IMR-90 (cell line): ENCODE measurements at regions not wholly inside any gene's neighbourhood (a gene's known extent, or its start where the extent isn't known, plus 50 kb on each side); places are given as distances from the start of the nearest gene placed in this dataset.

Experiments used
- ATAC-seq: fragments of 200-7000 bp; cut with Tn5 transposase; 2 replicates; pipeline ENCODE4 v1.9.1; 2020; ENCODE audit warnings: low read depth, mild to moderate bottlenecking, moderate library complexity
- BruUV-seq: library from RNA; stranded (reverse); fragments of 400-500 nt; replicated peaks from 2 replicates; lab custom pipeline; 2021; lab: Mats Ljungman, UMichigan
- CTCF ChIA-PET: fragments of 300-600 bp; formaldehyde crosslinking; extraction: SDS; loops from one replicate; lab custom pipeline; 2021; ENCODE audit warnings: antibody characterized with exemption; lab: Yijun Ruan, JAX
- POLR2A ChIA-PET: fragments of 300-600 bp; sonication (Branson Sonifier 250); formaldehyde crosslinking; loops from one replicate; lab custom pipeline; 2022; ENCODE audit warnings: antibody characterized with exemption; ENCODE audit not compliant: unreplicated experiment; lab: Charles Lee
- DNase-seq: peaks from one replicate; pipeline ENCODE4 v3.0.0; 2013
- H2AFZ ChIP-seq: replicated peaks from 2 replicates; pipeline ENCODE3; 2013; ENCODE audit warnings: low read length, mild to moderate bottlenecking; ENCODE audit not compliant: poor library complexity
- H2AK5ac ChIP-seq: 2 replicates; pipeline ENCODE4 v1.6.1; 2013; ENCODE audit warnings: low read depth, low read length, inconsistent platforms
- H2AK9ac ChIP-seq: replicated peaks from 2 replicates; pipeline ENCODE3; 2013; ENCODE audit warnings: mild to moderate bottlenecking, low read depth, low read length, moderate library complexity; ENCODE audit not compliant: poor library complexity
- H2BK120ac ChIP-seq: 2 replicates; pipeline ENCODE4 v1.6.1; 2013; ENCODE audit warnings: low read depth, low read length, inconsistent platforms
- H2BK15ac ChIP-seq: 3 replicates; pipeline ENCODE4 v1.6.1; 2013; ENCODE audit warnings: low read depth, low read length, inconsistent platforms
- H2BK20ac ChIP-seq: 2 replicates; pipeline ENCODE4 v1.6.1; 2013; ENCODE audit warnings: low read depth, mild to moderate bottlenecking, inconsistent platforms, low read length, moderate library complexity
- H2BK5ac ChIP-seq: 2 replicates; pipeline ENCODE4 v1.6.1; 2013; ENCODE audit warnings: mild to moderate bottlenecking, low read depth, low read length, inconsistent platforms; ENCODE audit not compliant: poor library complexity, severe bottlenecking
- H3K14ac ChIP-seq: replicated peaks from 2 replicates; pipeline ENCODE4 v1.6.1; 2013; ENCODE audit warnings: low read depth, low read length, inconsistent platforms
- H3K18ac ChIP-seq: 2 replicates; pipeline ENCODE4 v1.6.1; 2013; ENCODE audit warnings: low read depth, low read length, control low read depth
- H3K23ac ChIP-seq: 2 replicates; pipeline ENCODE4 v1.6.1; 2013; ENCODE audit warnings: low read depth, low read length, inconsistent platforms
- H3K27ac ChIP-seq: 2 replicates; pipeline ENCODE4 v1.5.1; 2013; ENCODE audit warnings: mild to moderate bottlenecking, control low read depth, low read length; ENCODE audit not compliant: insufficient read depth
- H3K27me3 ChIP-seq: 2 replicates; pipeline ENCODE4 v1.6.1; 2013; ENCODE audit warnings: low read length; ENCODE audit not compliant: control insufficient read depth, insufficient read depth
- H3K36me3 ChIP-seq: 2 replicates; pipeline ENCODE4 v1.6.1; 2013; ENCODE audit warnings: low read length, mixed read lengths; ENCODE audit not compliant: control insufficient read depth, insufficient read depth
- H3K4ac ChIP-seq: 2 replicates; pipeline ENCODE4 v1.6.1; 2013; ENCODE audit warnings: low read depth, low read length, inconsistent platforms
- H3K4me1 ChIP-seq: 2 replicates; pipeline ENCODE4 v1.6.1; 2013; ENCODE audit warnings: low read length, mixed read lengths; ENCODE audit not compliant: control insufficient read depth, insufficient read depth
- H3K4me2 ChIP-seq: 2 replicates; pipeline ENCODE4 v1.6.1; 2013; ENCODE audit warnings: low read depth, mild to moderate bottlenecking, control low read depth, low read length, moderate library complexity
- H3K4me3 ChIP-seq: 2 replicates; pipeline ENCODE4 v1.5.1; 2013; ENCODE audit warnings: low read depth, mild to moderate bottlenecking, control low read depth, low read length, moderate library complexity; ENCODE audit not compliant: insufficient read depth
- H3K56ac ChIP-seq: 2 replicates; pipeline ENCODE4 v1.6.1; 2013; ENCODE audit warnings: low read length, inconsistent platforms; ENCODE audit not compliant: insufficient read depth; ENCODE audit errors: extremely low read depth
- H3K79me1 ChIP-seq, 2 experiments: 2 replicates each; pipeline ENCODE4 v1.6.1; 2013; ENCODE audit warnings: low read length in 2 of 2, inconsistent platforms in 1 of 2, low read depth in 1 of 2
- H3K9ac ChIP-seq: 2 replicates; pipeline ENCODE4 v1.6.1; 2013; ENCODE audit warnings: low read depth, low read length, control low read depth
- H3K9me1 ChIP-seq: 2 replicates; pipeline ENCODE4 v1.6.1; 2013; ENCODE audit warnings: low read length, inconsistent platforms; ENCODE audit not compliant: insufficient read depth
- H3K9me3 ChIP-seq: 2 replicates; pipeline ENCODE4 v1.6.1; 2013; ENCODE audit warnings: low read length; ENCODE audit not compliant: control insufficient read depth, insufficient read depth
- H4K20me1 ChIP-seq: 2 replicates; pipeline ENCODE4 v1.6.1; 2013; ENCODE audit warnings: low read length, inconsistent platforms; ENCODE audit not compliant: insufficient read depth
- H4K5ac ChIP-seq: 2 replicates; pipeline ENCODE4 v1.6.1; 2013; ENCODE audit warnings: mild to moderate bottlenecking, low read depth, low read length, control low read depth
- H4K8ac ChIP-seq, 2 experiments: 2 replicates each; pipeline ENCODE4 v1.6.1; 2013; ENCODE audit warnings: low read depth in 2 of 2, low read length in 2 of 2, control low read depth in 1 of 2, inconsistent platforms in 1 of 2
- H4K91ac ChIP-seq: 2 replicates; pipeline ENCODE4 v1.6.1; 2013; ENCODE audit warnings: low read depth, low read length, inconsistent platforms; ENCODE audit not compliant: insufficient read depth
- BHLHE40 ChIP-seq: fragments of 150-350 bp; IDR thresholded peaks from 2 replicates; pipeline ENCODE4 v1.6.1; 2016; ENCODE audit warnings: mild to moderate bottlenecking, low read depth, low read length
- CEBPB ChIP-seq: IDR thresholded peaks from 2 replicates; pipeline ENCODE4 v1.6.1; 2012; ENCODE audit warnings: low read depth, low read length, improper control_type of control experiment
- CHD1 ChIP-seq: IDR thresholded peaks from 2 replicates; pipeline ENCODE4 v1.6.1; 2012; ENCODE audit warnings: low read depth, low read length, improper control_type of control experiment
- CTCF ChIP-seq: conservative IDR thresholded peaks from 2 replicates; pipeline ENCODE4 v1.5.1; 2012; ENCODE audit warnings: mild to moderate bottlenecking, low read depth, low read length, improper control_type of control experiment
- FOS ChIP-seq: fragments of 150-350 bp; IDR thresholded peaks from 2 replicates; pipeline ENCODE4 v1.6.1; 2016; ENCODE audit warnings: low read depth, low read length
- MAFK ChIP-seq: IDR thresholded peaks from 2 replicates; pipeline ENCODE4 v1.6.1; 2012; ENCODE audit warnings: low read depth, low read length, improper control_type of control experiment
- MAZ ChIP-seq: IDR thresholded peaks from 2 replicates; pipeline ENCODE4 v1.6.1; 2012; ENCODE audit warnings: low read depth, mild to moderate bottlenecking, low read length, improper control_type of control experiment, moderate library complexity, borderline replicate concordance
- MXI1 ChIP-seq: IDR thresholded peaks from 2 replicates; pipeline ENCODE4 v1.6.1; 2012; ENCODE audit warnings: low read depth, mild to moderate bottlenecking, low read length, moderate library complexity, borderline replicate concordance
- NFE2L2 ChIP-seq: fragments of 150-350 bp; IDR thresholded peaks from 2 replicates; pipeline ENCODE4 v1.6.1; 2016; ENCODE audit warnings: low read depth, mild to moderate bottlenecking, low read length
- POLR2A ChIP-seq: IDR thresholded peaks from 2 replicates; pipeline ENCODE4 v1.6.1; 2012; ENCODE audit warnings: mild to moderate bottlenecking, low read depth, low read length
- RAD21 ChIP-seq: IDR thresholded peaks from 2 replicates; pipeline ENCODE4 v1.6.1; 2012; ENCODE audit warnings: low read length, improper control_type of control experiment
- RCOR1 ChIP-seq: IDR thresholded peaks from 2 replicates; pipeline ENCODE4 v1.6.1; 2012; ENCODE audit warnings: mild to moderate bottlenecking, low read length, improper control_type of control experiment; ENCODE audit not compliant: insufficient replicate concordance
- RFX5 ChIP-seq: IDR thresholded peaks from 2 replicates; pipeline ENCODE4 v1.8.0; 2012; ENCODE audit warnings: low read depth, mild to moderate bottlenecking, low read length, moderate library complexity
- SMC3 ChIP-seq: fragments of 150-350 bp; IDR thresholded peaks from 2 replicates; pipeline ENCODE4 v1.6.1; 2016; ENCODE audit warnings: low read depth, mild to moderate bottlenecking, antibody characterized with exemption, low read length, moderate library complexity
- USF2 ChIP-seq: fragments of 150-350 bp; IDR thresholded peaks from 2 replicates; pipeline ENCODE4 v1.6.1; 2017; ENCODE audit warnings: mild to moderate bottlenecking, antibody characterized with exemption, low read length, low read depth
- WGBS, 2 experiments: methylation state at CpG; one replicate each; pipeline versions ENCODE4 v1.1.5 to v1.1.7; 2013; ENCODE audit warnings: missing lambda C conversion rate in 2 of 2; ENCODE audit not compliant: insufficient read length in 1 of 2; ENCODE audit errors: extremely low coverage in 2 of 2; 5-methylcytosine and 5-hydroxymethylcytosine counted together
- dilution Hi-C: fragments of 300-500 bp; cut with HindIII; formaldehyde crosslinking; loops from one replicate; pipeline ENCODE4 v1.14.3; 2018; ENCODE audit warnings: low sequenced_read_pairs; ENCODE audit not compliant: unreplicated experiment
- in situ Hi-C: fragments of 300-500 bp; cut with MboI; formaldehyde crosslinking; loops from 3 replicates; pipeline ENCODE4 v1.14.3; 2019; ENCODE audit warnings: low sequenced_read_pairs, inconsistent platforms, mixed read lengths
- intact Hi-C: fragments of 100-400 bp; cut with micrococcal nuclease; formaldehyde crosslinking; loops from 2 replicates; pipeline ENCODE4 v1.10.0; 2022
- TF ChIP-seq, protein P1 (sequence below): fragments of 150-350 bp; IDR thresholded peaks from 2 replicates; pipeline ENCODE4 v1.6.1; 2016; ENCODE audit warnings: low read depth, mild to moderate bottlenecking, low read length, moderate library complexity, borderline replicate concordance

- DNase-seq (no peak), ATAC-seq (no peak)
- Histone ChIP-seq H4K5ac (no peak overlapping the region), H3K9me1 (no peaks in the 10 kb centered on the region), H3K27me3 (no peaks in the 10 kb centered on the region), H2BK120ac (no peak overlapping the region), H3K9ac (no peak overlapping the region), H2BK15ac (no peak overlapping the region), H3K36me3 (no peaks in the 10 kb centered on the region), H3K4me1 (no peaks in the 10 kb centered on the region), H2AK5ac (no peak overlapping the region), H3K4ac (no peak overlapping the region), H3K14ac (no peak overlapping the region), H4K91ac (no peak overlapping the region), H3K79me1 (no peaks in the 10 kb centered on the region), H2BK5ac (no peak overlapping the region), H3K18ac (no peak overlapping the region), H4K20me1 (no peaks in the 10 kb centered on the region), H2BK20ac (no peak overlapping the region), H3K23ac (no peak overlapping the region), H3K4me2 (no peak overlapping the region), H3K4me3 (no peak overlapping the region), H2AFZ (no peak overlapping the region), H2AK9ac (no peak overlapping the region), H3K27ac (no peak overlapping the region), H4K8ac (no peak overlapping the region), H3K9me3 (0 out of 2 replicates have a peak, but pooled peaks cover 4% of the 10 kb centered on the region), H3K56ac (no peak overlapping the region)
- dilution Hi-C loops, result no loop called here
- intact Hi-C loops, result no loop called here
- WGBS, 2 experiments, result no CpG with 5 or more reads among the region's 1 CpG
- TF ChIP-seq CHD1 (no peak), RFX5 (no peak), RAD21 (no peak), CEBPB (no peak), SMC3 (no peak), USF2 (no peak), MXI1 (no peak), MAFK (no peak), MAZ (no peak), NFE2L2 (no peak), BHLHE40 (no peak), CTCF (no peak), FOS (no peak), RCOR1 (no peak), POLR2A (no peak)
- TF ChIP-seq, protein P1, sequence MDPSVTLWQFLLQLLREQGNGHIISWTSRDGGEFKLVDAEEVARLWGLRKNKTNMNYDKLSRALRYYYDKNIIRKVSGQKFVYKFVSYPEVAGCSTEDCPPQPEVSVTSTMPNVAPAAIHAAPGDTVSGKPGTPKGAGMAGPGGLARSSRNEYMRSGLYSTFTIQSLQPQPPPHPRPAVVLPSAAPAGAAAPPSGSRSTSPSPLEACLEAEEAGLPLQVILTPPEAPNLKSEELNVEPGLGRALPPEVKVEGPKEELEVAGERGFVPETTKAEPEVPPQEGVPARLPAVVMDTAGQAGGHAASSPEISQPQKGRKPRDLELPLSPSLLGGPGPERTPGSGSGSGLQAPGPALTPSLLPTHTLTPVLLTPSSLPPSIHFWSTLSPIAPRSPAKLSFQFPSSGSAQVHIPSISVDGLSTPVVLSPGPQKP, result no peak
- ChIA-PET POLR2A (no interaction called here), CTCF (interaction anchor here (0.7 kb wide), 1 partner anchor 101 kb away, joined by 3 read pairs; no protein-coding TSS in a partner anchor)
- in situ Hi-C loops, result no loop called here
- no TSS peak for BruUV-seq
These were observed 758.3 kb upstream of the ARPP21 start for GRCh38 chr3:34881026-34881425.
